Endodermal cell (in vitro differentiated cells): ENCODE measurements at regions not wholly inside any gene's neighbourhood (a gene's known extent, or its start where the extent isn't known, plus 50 kb on each side); places are given as distances from the start of the nearest gene placed in this dataset.
A peak's percentile ranks its signal among the peaks of the same experiment; 100 is the strongest.

Source experiments
- DNase-seq: peaks from one replicate; pipeline ENCODE4 v3.0.0-alpha.2; 2017
- H3K27ac ChIP-seq: 2 replicates; pipeline ENCODE4 v1.5.1; 2013; ENCODE audit warnings: mild to moderate bottlenecking, low read depth, low read length, moderate library complexity
- H3K27me3 ChIP-seq: 2 replicates; pipeline ENCODE4 v1.6.1; 2013; ENCODE audit warnings: mild to moderate bottlenecking, low read length, moderate library complexity; ENCODE audit not compliant: insufficient read depth, control insufficient read depth, poor library complexity, severe bottlenecking
- H3K36me3 ChIP-seq: 2 replicates; pipeline ENCODE4 v1.7.0; 2013; ENCODE audit warnings: mild to moderate bottlenecking, low read length, moderate library complexity; ENCODE audit not compliant: control insufficient read depth, insufficient read depth
- H3K4me1 ChIP-seq: one replicate; pipeline ENCODE4 v1.7.0; 2013; ENCODE audit warnings: low read length; ENCODE audit not compliant: control insufficient read depth, insufficient read depth
- H3K4me3 ChIP-seq: 2 replicates; pipeline ENCODE4 v1.5.1; 2013; ENCODE audit warnings: mild to moderate bottlenecking, low read length, moderate library complexity
- H3K9ac ChIP-seq: 2 replicates; pipeline ENCODE4 v1.6.1; 2013; ENCODE audit warnings: mild to moderate bottlenecking, low read length, moderate library complexity; ENCODE audit not compliant: poor library complexity, severe bottlenecking; ENCODE audit errors: extremely low read depth
- H3K9me3 ChIP-seq: 2 replicates; pipeline ENCODE4 v1.6.1; 2013; ENCODE audit warnings: mild to moderate bottlenecking, low read length, moderate library complexity; ENCODE audit not compliant: control insufficient read depth
- H3K27ac Mint-ChIP-seq: 2 replicates; pipeline ENCODE4 v1.8.0; 2020; ENCODE audit warnings: mixed read lengths
- H3K27me3 Mint-ChIP-seq: 2 replicates; pipeline ENCODE4 v1.8.0; 2021; ENCODE audit warnings: mild to moderate bottlenecking, mixed read lengths; ENCODE audit not compliant: insufficient read depth
- H3K36me3 Mint-ChIP-seq: 2 replicates; pipeline ENCODE4 v1.8.0; 2020; ENCODE audit warnings: low read depth, mixed read lengths
- H3K4me1 Mint-ChIP-seq: 2 replicates; pipeline ENCODE4 v1.8.0; 2020; ENCODE audit warnings: mixed read lengths
- H3K4me3 Mint-ChIP-seq: 2 replicates; pipeline ENCODE4 v1.8.0; 2020; ENCODE audit warnings: mild to moderate bottlenecking, moderate library complexity, mixed read lengths
- H3K9me3 Mint-ChIP-seq: 2 replicates; pipeline ENCODE4 v1.8.0; 2020; ENCODE audit warnings: mild to moderate bottlenecking, mixed read lengths
- WGBS, 2 experiments: methylation state at CpG; one replicate each; pipeline versions ENCODE4 v1.1.5 to v1.1.7; 2013; ENCODE audit warnings: missing lambda C conversion rate in 2 of 2, mixed read lengths in 1 of 2; ENCODE audit not compliant: insufficient coverage in 1 of 2, insufficient read length in 1 of 2; 5-methylcytosine and 5-hydroxymethylcytosine counted together
- TF ChIP-seq, protein P1 (sequence below): fragments of 200-600 bp; sonication (generic); conservative IDR thresholded peaks from 2 replicates; pipeline ENCODE4 v1.5.0; 2021; ENCODE audit warnings: antibody characterized with exemption, mild to moderate bottlenecking

DNA sequence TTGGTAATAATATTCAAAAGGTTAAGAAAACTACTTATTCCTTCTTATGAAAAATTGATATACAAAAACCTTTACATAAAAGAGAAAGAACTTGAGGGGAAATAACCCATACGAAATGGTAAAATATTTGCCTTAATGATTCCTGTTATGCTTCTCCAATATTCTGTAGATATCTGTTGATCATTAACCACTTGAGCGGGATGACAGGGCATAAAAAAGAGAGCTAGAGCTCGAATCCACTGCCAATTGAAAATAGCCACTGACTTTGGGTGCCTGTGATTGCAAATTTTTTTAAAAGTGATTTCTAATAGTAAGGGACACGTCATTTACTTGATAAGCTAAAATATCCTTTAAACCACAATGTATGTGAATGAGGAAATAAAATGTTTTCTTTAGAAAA lies 188.1 kb downstream of the MOXD1 start:
- H3K27me3 Mint-ChIP-seq = peaks cover 3% of the 10 kb centered on the region
- Histone ChIP-seq H3K36me3 (no peaks in the 10 kb centered on the region), H3K4me1 (no peaks in the 10 kb centered on the region), H3K4me3 (no peak overlapping the region), H3K27ac (no peak overlapping the region), H3K9ac (no peak overlapping the region), H3K27me3 (no peaks in the 10 kb centered on the region), H3K9me3 (no peaks in the 10 kb centered on the region)
- H3K4me1 Mint-ChIP-seq = no peaks in the 10 kb centered on the region
- H3K36me3 Mint-ChIP-seq = no peaks in the 10 kb centered on the region
- H3K4me3 Mint-ChIP-seq = no peak overlapping the region
- no peak overlapping the region for H3K27ac Mint-ChIP-seq
- no peaks in the 10 kb centered on the region for H3K9me3 Mint-ChIP-seq
- DNase-seq = no peak
- TF ChIP-seq, protein P1, sequence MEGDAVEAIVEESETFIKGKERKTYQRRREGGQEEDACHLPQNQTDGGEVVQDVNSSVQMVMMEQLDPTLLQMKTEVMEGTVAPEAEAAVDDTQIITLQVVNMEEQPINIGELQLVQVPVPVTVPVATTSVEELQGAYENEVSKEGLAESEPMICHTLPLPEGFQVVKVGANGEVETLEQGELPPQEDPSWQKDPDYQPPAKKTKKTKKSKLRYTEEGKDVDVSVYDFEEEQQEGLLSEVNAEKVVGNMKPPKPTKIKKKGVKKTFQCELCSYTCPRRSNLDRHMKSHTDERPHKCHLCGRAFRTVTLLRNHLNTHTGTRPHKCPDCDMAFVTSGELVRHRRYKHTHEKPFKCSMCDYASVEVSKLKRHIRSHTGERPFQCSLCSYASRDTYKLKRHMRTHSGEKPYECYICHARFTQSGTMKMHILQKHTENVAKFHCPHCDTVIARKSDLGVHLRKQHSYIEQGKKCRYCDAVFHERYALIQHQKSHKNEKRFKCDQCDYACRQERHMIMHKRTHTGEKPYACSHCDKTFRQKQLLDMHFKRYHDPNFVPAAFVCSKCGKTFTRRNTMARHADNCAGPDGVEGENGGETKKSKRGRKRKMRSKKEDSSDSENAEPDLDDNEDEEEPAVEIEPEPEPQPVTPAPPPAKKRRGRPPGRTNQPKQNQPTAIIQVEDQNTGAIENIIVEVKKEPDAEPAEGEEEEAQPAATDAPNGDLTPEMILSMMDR = no peak
- WGBS, 2 experiments = 89 to 100% methylated on average over 2 to 3 of the region's 4 CpGs

DNA sequence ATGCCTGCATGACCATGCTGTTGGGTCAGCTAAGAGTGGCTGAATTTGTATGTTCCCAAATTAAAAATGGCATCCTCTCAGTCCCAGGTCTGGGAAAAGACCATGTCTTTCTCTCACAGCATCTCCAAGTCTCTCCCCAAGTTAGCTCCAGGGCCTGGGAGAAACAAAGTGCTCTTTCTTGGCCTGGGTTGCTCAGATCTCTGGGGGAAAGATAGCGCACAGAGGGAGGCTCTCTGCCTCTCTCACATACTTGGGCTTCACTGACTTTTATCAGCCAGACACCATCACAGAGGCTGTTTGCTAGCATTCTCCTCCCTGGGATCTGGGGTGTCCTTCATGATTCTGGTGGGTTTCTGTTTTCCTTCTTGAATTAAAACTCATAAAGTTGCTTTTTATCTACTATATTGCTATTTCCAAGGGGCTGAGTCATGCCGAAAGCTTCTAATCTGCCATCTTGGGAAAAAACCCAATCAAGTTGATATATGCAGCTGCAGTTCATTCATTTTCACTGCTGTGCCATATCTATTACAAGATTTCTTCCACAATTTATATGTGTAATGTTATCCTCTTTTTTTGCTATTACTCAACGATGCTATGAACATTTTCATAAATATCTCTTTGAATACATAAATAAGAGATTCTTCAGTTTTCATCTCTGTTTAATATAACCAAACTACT lies 190.2 kb downstream of the MOXD1 start:
- no peaks in the 10 kb centered on the region for H3K4me1 Mint-ChIP-seq
- H3K36me3 ChIP-seq = no peaks in the 10 kb centered on the region
- TF ChIP-seq, protein P1 = no peak
- H3K4me3 ChIP-seq = no peak overlapping the region
- H3K4me3 Mint-ChIP-seq = no peak overlapping the region
- 80 to 93% methylated on average over 1 to 2 of the region's 3 CpGs for WGBS, 2 experiments
- no peaks in the 10 kb centered on the region for H3K36me3 Mint-ChIP-seq
- H3K4me1 ChIP-seq = no peaks in the 10 kb centered on the region
- no peak overlapping the region for H3K27ac Mint-ChIP-seq
- no peak overlapping the region for H3K9ac ChIP-seq
- H3K9me3 Mint-ChIP-seq = no peaks in the 10 kb centered on the region
- H3K27ac ChIP-seq = no peak overlapping the region
- H3K27me3 ChIP-seq = no peaks in the 10 kb centered on the region
- peak; percentile 52 for DNase-seq
- peaks cover 3% of the 10 kb centered on the region for H3K27me3 Mint-ChIP-seq
- H3K9me3 ChIP-seq = no peaks in the 10 kb centered on the region

DNA sequence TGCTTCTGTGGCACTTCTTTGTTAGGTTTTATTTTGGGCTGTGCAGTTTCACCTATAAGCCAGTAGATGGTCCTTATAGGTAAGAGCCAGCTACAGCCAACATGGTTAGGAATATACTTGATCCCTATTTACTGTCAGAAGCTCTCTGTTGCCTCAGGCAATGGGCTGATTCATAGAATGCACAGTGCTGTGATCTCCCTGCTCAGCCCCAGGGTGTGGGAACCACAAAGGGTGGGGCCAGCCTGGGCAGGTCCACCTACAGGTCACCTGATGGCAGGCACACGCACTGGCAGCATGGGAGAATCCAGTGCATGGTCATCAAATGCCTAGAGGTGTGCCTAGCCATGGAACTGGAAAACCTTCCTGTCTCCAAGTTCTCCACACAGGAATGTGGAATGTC lies 191.9 kb downstream of the MOXD1 start:
- no peaks in the 10 kb centered on the region for H3K36me3 ChIP-seq
- TF ChIP-seq, protein P1 = no peak
- whole genome bisulfite sequencing, 2 experiments = 98% methylated on average over 1 of the region's 1 CpG; no CpG with 5 or more reads in 1 of the 2 experiments

More for the DNA sequence above, 191.9 kb downstream of the MOXD1 start:
- H3K36me3 Mint-ChIP-seq = no peaks in the 10 kb centered on the region
- H3K9me3 ChIP-seq = no peaks in the 10 kb centered on the region
- no peaks in the 10 kb centered on the region for H3K4me1 ChIP-seq
- no peaks in the 10 kb centered on the region for H3K27me3 ChIP-seq
- no peak overlapping the region for H3K27ac ChIP-seq
- H3K4me1 Mint-ChIP-seq = no peaks in the 10 kb centered on the region
- no peak overlapping the region for H3K9ac ChIP-seq
- DNase-seq = no peak
- peaks cover 2% of the 10 kb centered on the region for H3K27me3 Mint-ChIP-seq
- no peak overlapping the region for H3K27ac Mint-ChIP-seq
- H3K4me3 ChIP-seq = no peak overlapping the region
- no peak overlapping the region for H3K4me3 Mint-ChIP-seq
- H3K9me3 Mint-ChIP-seq = no peaks in the 10 kb centered on the region
